Choroid plexus epithelial cell (primary cell): ENCODE measurements at regions not wholly inside any gene's neighbourhood (a gene's known extent, or its start where the extent isn't known, plus 50 kb on each side); places are given as distances from the start of the nearest gene placed in this dataset.
A peak's percentile ranks its signal among the peaks of the same experiment; 100 is the strongest.

Source experiments
- DNase-seq: peaks from one replicate; pipeline ENCODE4 v3.0.0-alpha.2; 2010; ENCODE audit warnings: low read depth
- H3K4me3 ChIP-seq: 2 replicates; pipeline ENCODE4 v1.5.1; 2011; ENCODE audit warnings: low read depth, mild to moderate bottlenecking, control low read depth, low read length, moderate library complexity
- TF ChIP-seq, protein P1 (sequence below): conservative IDR thresholded peaks from 2 replicates; pipeline ENCODE4 v1.5.1; 2011; ENCODE audit warnings: low read depth, mild to moderate bottlenecking, control low read depth, inconsistent platforms, low read length, moderate library complexity

DNA sequence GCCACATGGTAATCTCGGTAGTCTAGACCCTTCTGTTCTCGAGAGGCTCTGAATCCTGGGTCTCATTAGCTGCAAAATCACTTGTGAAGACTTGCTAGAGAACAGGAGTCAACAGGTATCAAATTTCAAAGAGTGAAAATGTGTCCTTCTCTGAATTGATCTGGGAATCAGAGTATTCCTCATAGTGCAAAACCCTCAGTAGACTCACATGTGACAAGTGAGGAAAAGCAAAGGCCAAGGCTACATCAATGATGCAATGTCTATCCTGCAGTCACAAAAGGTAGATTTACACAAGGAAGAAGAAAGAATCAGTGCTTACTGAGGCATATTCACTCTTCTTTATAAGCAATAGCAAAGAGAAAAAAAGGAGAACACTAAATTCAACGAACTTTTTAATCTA is 1220.0 kb upstream of the GJE1 start:
- no peak overlapping the region for H3K4me3 ChIP-seq
- no peak for DNase-seq
- TF ChIP-seq, protein P1, sequence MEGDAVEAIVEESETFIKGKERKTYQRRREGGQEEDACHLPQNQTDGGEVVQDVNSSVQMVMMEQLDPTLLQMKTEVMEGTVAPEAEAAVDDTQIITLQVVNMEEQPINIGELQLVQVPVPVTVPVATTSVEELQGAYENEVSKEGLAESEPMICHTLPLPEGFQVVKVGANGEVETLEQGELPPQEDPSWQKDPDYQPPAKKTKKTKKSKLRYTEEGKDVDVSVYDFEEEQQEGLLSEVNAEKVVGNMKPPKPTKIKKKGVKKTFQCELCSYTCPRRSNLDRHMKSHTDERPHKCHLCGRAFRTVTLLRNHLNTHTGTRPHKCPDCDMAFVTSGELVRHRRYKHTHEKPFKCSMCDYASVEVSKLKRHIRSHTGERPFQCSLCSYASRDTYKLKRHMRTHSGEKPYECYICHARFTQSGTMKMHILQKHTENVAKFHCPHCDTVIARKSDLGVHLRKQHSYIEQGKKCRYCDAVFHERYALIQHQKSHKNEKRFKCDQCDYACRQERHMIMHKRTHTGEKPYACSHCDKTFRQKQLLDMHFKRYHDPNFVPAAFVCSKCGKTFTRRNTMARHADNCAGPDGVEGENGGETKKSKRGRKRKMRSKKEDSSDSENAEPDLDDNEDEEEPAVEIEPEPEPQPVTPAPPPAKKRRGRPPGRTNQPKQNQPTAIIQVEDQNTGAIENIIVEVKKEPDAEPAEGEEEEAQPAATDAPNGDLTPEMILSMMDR, result no peak

DNA sequence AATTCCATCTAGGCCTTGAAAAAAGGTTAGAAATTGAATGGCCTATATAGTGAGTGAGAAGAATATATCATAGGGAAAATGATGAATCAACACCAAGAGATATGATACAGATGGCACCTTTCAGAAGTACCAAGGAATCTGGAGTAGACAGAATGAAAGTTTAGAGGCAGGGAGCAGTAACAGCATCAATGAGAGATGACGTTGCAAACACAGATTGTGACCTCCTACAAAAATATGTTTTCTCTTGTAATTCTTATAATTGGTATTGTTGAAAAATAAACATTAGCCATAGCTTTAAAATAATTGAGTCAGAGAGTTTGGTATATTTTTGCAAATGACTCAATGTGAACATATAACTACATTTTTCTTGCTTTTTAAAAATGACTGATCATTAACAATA is 1223.1 kb upstream of the GJE1 start:
- DNase-seq, result no peak
- H3K4me3 ChIP-seq, result no peak overlapping the region
- TF ChIP-seq, protein P1, result no peak

DNA sequence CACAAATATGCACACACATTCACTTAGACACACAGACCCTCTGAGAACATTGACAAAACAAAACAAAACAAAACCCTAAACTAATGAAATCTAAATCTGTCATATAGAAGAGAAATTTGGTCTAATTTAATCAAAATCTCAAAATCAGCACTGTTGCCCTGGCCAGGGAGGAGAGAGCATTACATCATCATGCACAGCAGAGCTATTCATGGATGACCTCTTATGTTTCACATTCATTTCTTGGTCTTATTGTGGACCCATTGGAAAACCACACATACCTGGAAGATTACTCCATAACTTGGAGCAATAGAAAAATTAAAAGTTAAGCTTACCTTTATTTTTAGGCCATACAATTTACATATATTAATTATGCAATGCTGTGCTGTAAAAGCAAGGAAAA is 1223.6 kb upstream of the GJE1 start:
- DNase-seq, result peak; percentile 69
- TF ChIP-seq, protein P1, result no peak
- no peak overlapping the region for H3K4me3 ChIP-seq

DNA sequence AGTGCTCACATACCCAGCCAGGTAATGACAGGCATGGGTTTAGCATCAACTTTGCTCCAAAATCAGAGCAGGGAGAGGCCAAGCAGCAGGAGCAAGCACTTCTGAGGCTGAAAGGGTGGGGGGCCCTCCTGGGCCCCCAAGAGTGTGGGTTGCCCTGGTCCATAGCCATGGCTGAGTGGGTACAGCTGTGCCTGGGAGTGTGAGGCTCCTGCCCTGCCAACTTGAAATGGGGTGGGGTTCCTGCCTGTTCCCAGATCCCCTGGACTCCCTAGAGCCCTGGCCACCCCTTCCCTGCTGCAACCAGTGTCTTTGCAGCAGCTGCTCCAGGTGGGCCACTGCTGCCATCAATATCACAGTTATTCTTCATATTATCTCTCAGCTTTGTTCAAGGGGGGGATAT is 1224.2 kb upstream of the GJE1 start:
- DNase-seq, result no peak
- H3K4me3 ChIP-seq, result no peak overlapping the region
- TF ChIP-seq, protein P1, result no peak

DNA sequence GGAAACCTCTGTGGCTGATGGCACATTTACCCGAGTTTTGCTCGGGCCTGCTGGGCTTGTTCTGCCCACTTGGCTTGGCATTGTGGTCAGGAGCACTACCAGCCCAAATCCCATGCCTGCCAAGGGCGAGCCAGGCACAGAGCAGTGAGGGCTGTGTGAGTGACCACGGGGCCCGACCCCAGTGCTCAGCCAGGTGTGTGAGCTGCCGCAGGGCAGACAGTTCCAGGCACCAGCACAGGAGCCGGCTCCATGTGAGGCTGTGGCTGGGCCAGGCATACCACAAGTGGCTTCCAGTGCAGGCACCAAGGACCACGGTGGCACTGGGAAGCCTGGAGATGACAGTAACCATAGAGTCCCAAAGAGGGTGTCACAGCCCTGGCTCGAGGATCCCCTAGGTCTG is 1225.5 kb upstream of the GJE1 start:
- TF ChIP-seq, protein P1, result no peak
- H3K4me3 ChIP-seq, result no peak overlapping the region

DNA sequence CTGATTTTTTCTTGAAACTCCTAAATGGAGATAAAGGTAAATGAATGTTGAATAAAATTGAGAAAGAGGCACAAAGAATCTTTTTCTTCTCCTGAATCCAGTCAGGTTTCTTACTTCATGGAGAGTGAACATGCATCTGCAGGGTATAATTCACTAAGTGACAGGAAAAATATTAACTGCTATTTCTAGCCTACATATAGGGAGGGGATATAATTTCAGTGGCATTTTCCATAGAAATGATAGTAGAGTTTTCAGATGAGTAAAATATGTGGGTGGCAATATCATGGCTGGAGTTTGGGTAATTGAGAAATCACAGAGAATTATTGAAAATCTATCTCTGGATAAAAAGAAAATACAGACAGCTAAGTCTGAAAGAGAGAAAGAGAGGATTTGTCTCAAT is 1227.0 kb upstream of the GJE1 start:
- TF ChIP-seq, protein P1, result no peak
- no peak for DNase-seq
- H3K4me3 ChIP-seq, result no peak overlapping the region

More for the DNA sequence above, 1225.5 kb upstream of the GJE1 start:
- no peak for DNase-seq

DNA sequence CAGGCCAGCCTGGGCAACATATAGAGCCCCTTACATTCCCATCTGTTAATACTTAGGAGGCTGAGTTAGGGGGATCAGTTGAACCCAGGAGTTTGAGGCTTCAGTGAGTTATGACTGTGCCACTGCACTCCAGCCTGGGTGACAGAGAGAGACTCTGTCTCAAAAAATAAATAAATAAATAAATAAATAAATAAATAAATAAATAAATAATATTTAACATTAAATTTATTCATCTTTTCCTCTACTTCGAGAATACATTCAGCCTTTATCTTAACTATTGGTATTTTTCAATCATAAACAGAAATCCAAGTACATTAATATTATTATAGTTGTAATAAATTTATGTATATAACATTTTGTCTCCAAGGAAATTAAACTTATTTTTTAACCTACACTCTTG is 1227.7 kb upstream of the GJE1 start:
- no peak overlapping the region for H3K4me3 ChIP-seq
- no peak for DNase-seq
- TF ChIP-seq, protein P1, result no peak
